ENCODE measurements at regions not wholly inside any gene's neighbourhood (a gene's known extent, or its start where the extent isn't known, plus 50 kb on each side); places are given as distances from the start of the nearest gene placed in this dataset.

GRCh38 chr2:144285324-144285723 lies 234.6 kb downstream of the ZEB2 start:
- POLR2A ChIA-PET = no interaction called here
- CTCF ChIA-PET = interaction anchor here (1.0 kb wide), 1 partner anchor 11 kb away, joined by 3 read pairs; no protein-coding TSS in a partner anchor
- no peak for DNase-seq (ENCODE audit: low read depth)
- Histone ChIP-seq H3K27me3 (ENCODE audit: control insufficient read depth, insufficient read depth, low read length) (no peaks in the 10 kb centered on the region), H3K4me3 (ENCODE audit: low read depth, low read length) (no peak overlapping the region), H3K36me3 (ENCODE audit: control insufficient read depth, insufficient read depth, low read length) (no peaks in the 10 kb centered on the region)
- TF ChIP-seq CTCF (IDR thresholded peaks at IDR 0.05; ENCODE audit: insufficient read depth, low read depth, low read length) = no peak

GRCh38 chr2:144281476-144281875 lies 238.4 kb downstream of the ZEB2 start:
- no peak for DNase-seq (ENCODE audit: low read depth)
- no peaks in the 10 kb centered on the region for H3K36me3 ChIP-seq (ENCODE audit: control insufficient read depth, insufficient read depth, low read length)
- ChIA-PET POLR2A (no interaction called here), CTCF (no interaction called here)
- no peaks in the 10 kb centered on the region for H3K27me3 ChIP-seq (ENCODE audit: control insufficient read depth, insufficient read depth, low read length)
- TF ChIP-seq CTCF (IDR thresholded peaks at IDR 0.05; ENCODE audit: insufficient read depth, low read depth, low read length) = no peak
- no peak overlapping the region for H3K4me3 ChIP-seq (ENCODE audit: low read depth, low read length)

GRCh38 chr2:144280009-144280408 lies 239.9 kb downstream of the ZEB2 start:
- DNase-seq (ENCODE audit: low read depth) = no peak
- ChIA-PET CTCF (interaction anchor here (1.3 kb wide), 1 partner anchor 19 kb away, joined by 4 read pairs; no protein-coding TSS in a partner anchor), POLR2A (no interaction called here)
- Histone ChIP-seq H3K27me3 (ENCODE audit: control insufficient read depth, insufficient read depth, low read length) (no peaks in the 10 kb centered on the region), H3K36me3 (ENCODE audit: control insufficient read depth, insufficient read depth, low read length) (no peaks in the 10 kb centered on the region), H3K4me3 (ENCODE audit: low read depth, low read length) (no peak overlapping the region)
- TF ChIP-seq CTCF (IDR thresholded peaks at IDR 0.05; ENCODE audit: insufficient read depth, low read depth, low read length) = no peak

GRCh38 chr2:144279165-144279564 lies 240.8 kb downstream of the ZEB2 start:
- Histone ChIP-seq H3K36me3 (ENCODE audit: control insufficient read depth, insufficient read depth, low read length) (no peaks in the 10 kb centered on the region), H3K27me3 (ENCODE audit: control insufficient read depth, insufficient read depth, low read length) (no peaks in the 10 kb centered on the region), H3K4me3 (ENCODE audit: low read depth, low read length) (no peak overlapping the region)
- ChIA-PET POLR2A (no interaction called here), CTCF (interaction anchor here (1.3 kb wide), 1 partner anchor 19 kb away, joined by 4 read pairs; no protein-coding TSS in a partner anchor)
- no peak for TF ChIP-seq CTCF (IDR thresholded peaks at IDR 0.05; ENCODE audit: insufficient read depth, low read depth, low read length)
- no peak for DNase-seq (ENCODE audit: low read depth)

- no peaks in the 10 kb centered on the region for H3K27me3 ChIP-seq (ENCODE audit: control insufficient read depth, insufficient read depth, low read length)
- H3K4me3 ChIP-seq (ENCODE audit: low read depth, low read length) = no peak overlapping the region
- no peak for TF ChIP-seq CTCF (IDR thresholded peaks at IDR 0.05; ENCODE audit: insufficient read depth, low read depth, low read length)
- ChIA-PET POLR2A (no interaction called here), CTCF (interaction anchor here (1.1 kb wide), 1 partner anchor 9 kb away, joined by 5 read pairs; no protein-coding TSS in a partner anchor)
- H3K36me3 ChIP-seq (ENCODE audit: control insufficient read depth, insufficient read depth, low read length) = no peaks in the 10 kb centered on the region
- DNase-seq (ENCODE audit: low read depth) = no peak
Observed at GRCh38 chr2:144277622-144278354, 242.1 kb downstream of the ZEB2 start.
